DMS153 treated with DMSO at 0.1 percent for 48 hours (cell line): ENCODE measurements at regions not wholly inside any gene's neighbourhood (a gene's known extent, or its start where the extent isn't known, plus 50 kb on each side); places are given as distances from the start of the nearest gene placed in this dataset.
"Not testable (repeated sequence)": the region's sequence is repeated elsewhere in the genome, so short reads cannot be mapped to it uniquely, and the experiment has no call there.

Experiments used
- DNase-seq: peaks from one replicate; lab custom pipeline; 2025; ENCODE audit not compliant: unreplicated experiment; lab: John Stamatoyannopoulos, UW

DNA sequence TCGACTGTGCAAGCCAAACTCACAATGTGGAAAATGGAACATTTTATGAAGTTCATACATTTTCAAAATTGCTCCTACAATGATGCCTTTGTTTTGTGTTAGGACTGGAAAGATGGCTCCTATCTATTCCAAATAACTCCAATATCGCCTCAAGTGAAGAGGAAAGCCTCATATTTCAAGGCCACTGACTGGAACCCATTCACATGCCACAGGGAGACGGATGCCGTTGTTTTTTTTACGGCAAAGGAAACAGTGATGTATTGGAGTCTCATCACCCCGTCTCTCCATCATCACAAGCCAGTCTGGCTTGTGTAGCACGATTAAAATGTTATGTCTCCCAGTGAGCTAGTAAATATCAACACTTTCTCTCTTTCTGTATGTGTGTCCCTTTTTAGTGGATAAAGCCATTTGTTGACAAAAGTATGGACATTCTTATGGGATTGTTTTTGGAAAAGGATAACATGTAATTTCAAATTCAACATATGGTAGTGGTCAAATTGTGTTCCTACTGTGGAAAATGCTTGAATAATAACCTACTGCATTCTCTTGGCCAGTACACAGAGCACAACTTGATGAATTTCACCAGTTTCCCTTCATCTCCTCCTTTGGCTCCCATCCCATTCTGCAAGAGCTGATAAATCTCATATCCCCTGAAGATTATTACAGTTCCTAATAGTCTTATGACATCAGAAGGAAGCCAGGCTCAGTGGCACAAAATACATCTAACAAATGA, 109.5 kb upstream of the PITRM1 start:
- no peak for DNase-seq

- DNase-seq = no peak
Observed at GRCh38 chr10:3278771-3279170, 106.2 kb upstream of the PITRM1 start.

- DNase-seq = no peak
Observed at GRCh38 chr10:3277566-3277965, 105.0 kb upstream of the PITRM1 start.

DNA sequence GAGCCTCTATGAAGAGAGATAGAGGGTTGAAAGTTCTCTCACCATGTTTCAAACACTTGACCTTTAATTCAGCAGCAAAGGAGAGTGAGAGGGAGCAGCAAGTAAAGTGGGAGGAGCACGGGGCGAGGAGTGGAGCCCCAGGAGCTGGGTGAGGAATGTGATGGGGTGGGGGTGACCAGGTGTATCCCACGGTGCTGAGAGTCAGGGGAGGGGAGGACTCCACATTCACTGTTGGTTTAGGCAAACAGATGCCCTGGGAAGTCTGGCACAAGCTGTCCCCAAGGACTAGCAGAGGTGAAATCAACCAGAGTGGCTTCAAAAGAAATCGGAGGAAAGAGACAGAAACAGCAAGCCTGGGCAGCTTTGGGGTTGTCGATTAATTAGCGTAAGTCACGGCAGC, 101.8 kb upstream of the PITRM1 start:
- DNase-seq = no peak

- DNase-seq = no peak
Observed at GRCh38 chr10:3273966-3274365, 101.4 kb upstream of the PITRM1 start.

GRCh38 chr10:3272300-3272699, 99.7 kb upstream of the PITRM1 start:
- DNase-seq = no peak

GRCh38 chr10:3271354-3272115, 99.0 kb upstream of the PITRM1 start:
- DNase-seq = no peak

DNA sequence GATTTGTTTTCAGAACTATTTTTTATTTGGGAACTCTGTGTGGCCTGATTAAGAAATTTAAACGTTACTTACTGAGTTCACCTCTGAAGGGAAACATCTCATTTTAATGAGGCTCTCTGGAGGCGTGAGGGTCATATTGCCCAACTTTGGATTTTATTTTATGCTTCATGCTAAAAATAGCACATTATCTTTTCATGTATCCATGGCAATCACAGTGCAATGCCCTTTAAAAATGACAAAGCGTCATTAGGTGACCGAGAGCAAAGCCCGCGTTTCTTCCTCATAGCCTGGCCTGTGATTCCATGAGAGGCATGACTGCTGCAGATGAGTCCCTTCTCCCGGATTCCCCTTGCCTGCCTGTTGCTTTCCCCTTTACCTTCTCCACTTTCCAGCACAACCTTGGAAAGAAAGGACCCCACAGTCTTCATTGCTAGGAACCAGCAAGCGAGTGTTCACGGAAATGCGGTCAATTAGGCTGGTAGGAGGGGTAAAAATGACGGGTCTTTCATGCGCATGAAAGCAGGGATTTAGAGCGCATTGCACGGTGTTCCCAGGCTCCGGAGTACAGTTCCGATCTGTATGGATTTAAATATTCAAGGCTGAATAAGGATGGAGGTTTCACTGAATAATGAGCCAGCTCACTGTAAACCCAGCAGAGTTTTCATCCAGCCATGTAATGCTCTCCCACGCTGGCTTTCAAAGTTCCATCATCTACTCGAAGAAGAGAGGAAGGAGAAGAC, 98.2 kb upstream of the PITRM1 start:
- DNase-seq = no peak

DNA sequence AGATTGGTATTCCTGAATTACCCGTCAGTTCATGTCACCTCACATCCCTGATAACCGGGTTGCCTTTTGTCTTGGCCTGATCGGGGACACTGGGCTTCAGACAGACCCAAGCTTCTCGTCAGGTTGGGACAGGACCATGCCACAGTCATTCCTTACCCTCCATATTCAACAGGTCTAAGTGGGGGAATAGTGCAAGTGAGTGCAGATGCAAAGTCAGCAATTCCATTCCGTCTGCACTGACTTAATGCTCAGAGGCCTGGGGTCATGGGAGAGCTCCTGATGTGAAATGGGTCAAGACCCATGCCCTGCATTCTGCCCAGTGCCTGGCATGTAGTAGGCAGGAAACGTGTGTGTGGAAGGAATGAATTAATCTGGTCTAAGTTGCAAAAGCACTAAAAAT, 95.4 kb upstream of the PITRM1 start:
- DNase-seq = no peak

GRCh38 chr10:3265088-3265487, 92.5 kb upstream of the PITRM1 start:
- DNase-seq = no peak

GRCh38 chr10:3264161-3264761, 91.7 kb upstream of the PITRM1 start:
- DNase-seq = no peak

DNA sequence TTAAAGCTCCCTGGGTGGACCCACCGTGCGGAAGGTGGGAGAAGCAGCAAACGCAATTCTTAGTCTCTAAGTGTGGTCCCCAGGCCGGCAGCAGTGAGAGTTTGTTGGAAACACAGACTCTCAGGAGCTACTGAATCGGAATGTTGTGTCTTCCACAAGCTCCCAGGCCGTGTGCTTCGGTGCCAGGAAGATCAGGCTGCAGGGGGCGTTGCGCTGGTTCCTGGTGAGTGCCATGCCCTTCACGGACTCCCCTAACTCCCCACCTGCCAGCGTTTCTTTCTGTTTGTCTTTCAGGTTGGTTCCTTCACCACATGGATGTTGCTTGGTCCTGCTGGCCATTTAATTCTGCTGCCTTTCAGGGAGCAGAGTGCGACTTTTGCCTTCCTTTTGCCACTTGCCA, 91.2 kb upstream of the PITRM1 start:
- no peak for DNase-seq

GRCh38 chr10:3263082-3263481, 90.5 kb upstream of the PITRM1 start:
- no peak for DNase-seq

GRCh38 chr10:3261921-3262320, 89.3 kb upstream of the PITRM1 start:
- DNase-seq = no peak

DNA sequence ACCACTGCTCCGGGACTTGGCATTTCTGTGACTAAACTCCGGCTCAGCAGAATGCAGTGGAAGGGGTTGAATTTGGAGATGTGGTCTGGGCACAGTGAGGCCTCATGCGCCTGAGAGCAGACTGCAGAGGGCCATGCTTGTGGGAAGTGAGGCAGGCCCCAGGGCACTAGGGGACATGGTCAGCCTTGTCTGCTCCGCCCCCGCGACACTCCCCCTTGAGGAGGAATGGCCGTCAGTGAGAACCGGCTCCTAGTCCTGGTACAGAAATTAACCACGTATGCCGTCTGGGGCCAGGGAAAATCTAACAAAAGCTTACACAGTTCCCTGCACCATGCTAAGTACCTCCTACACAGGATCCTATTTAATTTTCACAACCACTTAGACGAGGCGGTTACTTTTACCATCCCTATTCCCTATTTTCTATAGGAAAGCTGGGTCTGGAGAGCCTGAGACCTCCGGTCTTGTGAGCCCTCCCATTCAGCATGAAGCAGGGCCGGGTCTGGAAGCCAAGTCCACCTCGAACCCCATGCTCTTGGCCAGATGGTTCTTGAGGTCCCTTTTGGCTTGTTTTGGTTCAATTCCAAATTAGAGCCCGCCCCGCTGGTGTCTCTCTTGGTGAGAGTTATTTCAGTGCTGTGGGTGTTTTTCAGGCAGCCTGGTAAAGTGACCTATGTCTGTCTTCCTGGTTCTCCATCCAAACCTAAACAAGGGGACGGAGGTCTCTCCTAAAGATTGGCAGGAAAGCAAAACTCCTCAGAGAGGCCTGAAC, 87.7 kb upstream of the PITRM1 start:
- DNase-seq = no peak

DNA sequence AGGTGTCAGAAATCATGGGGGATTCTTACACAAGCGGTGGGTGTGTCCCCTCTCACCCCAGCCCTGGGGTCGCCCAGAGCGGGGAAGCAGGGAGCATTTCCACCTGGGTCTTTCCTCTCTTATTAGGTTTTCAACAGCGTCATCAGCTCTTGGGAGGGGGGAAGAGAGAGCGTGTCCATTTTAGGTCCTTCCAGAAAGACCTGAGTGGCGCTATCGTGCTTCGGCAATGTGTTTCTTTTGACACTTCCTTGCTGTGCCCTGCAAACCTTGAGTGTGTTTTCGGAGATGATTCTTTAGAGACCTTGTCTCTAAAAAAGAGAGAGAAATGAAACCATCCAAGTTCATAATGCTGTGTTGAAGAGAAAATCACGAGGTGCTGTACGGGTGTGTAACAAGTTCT, 86.9 kb upstream of the PITRM1 start:
- no peak for DNase-seq

GRCh38 chr10:3258394-3258793, 85.8 kb upstream of the PITRM1 start:
- no peak for DNase-seq

DNA sequence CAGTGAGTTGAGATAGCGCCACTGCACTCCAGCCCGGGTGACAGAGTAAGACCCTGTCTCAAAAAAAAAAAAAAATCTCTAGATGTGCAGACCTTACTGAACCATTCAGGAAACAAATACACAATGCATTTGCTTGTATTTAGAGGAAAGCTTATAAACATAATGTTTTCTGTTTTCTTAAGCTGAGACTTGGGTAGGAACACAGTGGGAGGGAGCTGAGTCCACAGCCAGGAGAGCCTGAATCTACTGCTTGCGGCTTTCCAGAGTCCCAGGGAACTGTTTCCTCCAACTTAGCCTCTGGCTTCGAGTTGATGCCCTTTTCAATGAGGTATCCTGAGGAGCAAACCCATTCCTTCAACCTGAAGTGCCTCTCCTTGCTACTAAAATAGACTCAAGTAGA, 83.0 kb upstream of the PITRM1 start:
- no peak for DNase-seq

DNA sequence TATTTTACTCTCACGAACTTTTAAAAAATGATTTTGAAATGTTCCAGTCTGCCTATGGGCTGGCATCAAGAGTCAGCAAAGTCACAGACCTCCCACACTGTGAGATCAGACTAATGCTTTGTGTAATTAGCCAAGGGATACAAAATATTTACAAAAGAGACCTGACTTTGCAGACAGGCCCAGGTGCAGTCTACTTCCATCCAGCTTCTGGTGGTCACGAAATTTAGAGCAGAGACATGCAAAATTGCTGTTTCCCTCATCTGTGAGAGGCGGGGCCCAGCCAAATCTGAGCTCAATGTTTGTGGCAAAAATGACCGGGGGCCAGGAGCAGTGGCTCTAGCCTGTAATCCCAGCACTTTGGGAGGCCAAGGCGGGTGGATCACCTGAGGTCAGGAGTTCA, 82.5 kb upstream of the PITRM1 start:
- no peak for DNase-seq

DNA sequence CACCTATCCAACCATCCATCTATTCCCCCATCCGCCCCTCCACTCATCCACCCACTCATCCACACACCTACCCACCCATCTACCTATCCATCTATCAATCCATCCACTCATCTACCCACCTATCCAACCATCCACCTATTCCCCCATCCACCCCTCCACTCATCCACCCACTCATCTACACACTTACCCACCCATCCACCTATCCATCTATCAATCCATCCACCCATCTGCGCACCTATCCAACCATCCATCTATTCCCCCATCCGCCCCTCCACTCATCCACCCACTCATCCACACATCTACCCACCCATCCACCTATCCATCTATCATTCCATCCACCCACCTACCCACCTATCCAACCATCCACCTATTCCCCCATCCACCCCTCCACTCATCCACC, 81.4 kb upstream of the PITRM1 start:
- not testable (repeated sequence) for DNase-seq

- DNase-seq = no peak
Observed at GRCh38 chr10:3251172-3251571, 78.6 kb upstream of the PITRM1 start.
